T47D (cell line): ENCODE measurements at regions not wholly inside any gene's neighbourhood (a gene's known extent, or its start where the extent isn't known, plus 50 kb on each side); places are given as distances from the start of the nearest gene placed in this dataset.
"Not testable (repeated sequence)": the region's sequence is repeated elsewhere in the genome, so short reads cannot be mapped to it uniquely, and the experiment has no call there.

Source experiments
- DNase-seq, 2 experiments: peaks; one replicate each; pipeline versions ENCODE4 v3.0.0 to v3.0.0-alpha.2; 2011 to 2012; ENCODE audit warnings: low read depth in 1 of 2, low spot score in 1 of 2
- JUND ChIP-seq: IDR thresholded peaks from 2 replicates; pipeline ENCODE4 v1.6.1; 2012; ENCODE audit warnings: low read depth
- in situ Hi-C: cut with HindIII; loops from 2 replicates; pipeline ENCODE4 v1.10.0; 2016; ENCODE audit warnings: low sequenced_read_pairs, low pct_unique_long_range_greater_than_20kb

GRCh38 chr11:38598418-38598817 lies 2000.4 kb upstream of the RAG2 start:
- in situ Hi-C loops: no loop called here
- no peak for TF ChIP-seq JUND
- DNase-seq: peak in 1 of 2 experiments; percentile 29

GRCh38 chr11:38595359-38596016 lies 1997.5 kb upstream of the RAG2 start:
- DNase-seq, in situ Hi-C loops: not testable (repeated sequence)

GRCh38 chr11:38594895-38595294 lies 1996.9 kb upstream of the RAG2 start:
- DNase-seq: no peak
- TF ChIP-seq JUND: no peak
- in situ Hi-C loops: no loop called here

- in situ Hi-C loops: no loop called here
- DNase-seq: no peak
Measured at GRCh38 chr11:38593649-38594048, 1995.6 kb upstream of the RAG2 start.

GRCh38 chr11:38582756-38583155 lies 1984.7 kb upstream of the RAG2 start:
- DNase-seq: no peak
- no peak for TF ChIP-seq JUND
- in situ Hi-C loops: no loop called here

More at GRCh38 chr11:38593649-38594048, 1995.6 kb upstream of the RAG2 start:
- TF ChIP-seq JUND: no peak

- TF ChIP-seq JUND: no peak
- in situ Hi-C loops: no loop called here
- DNase-seq: no peak
Measured at GRCh38 chr11:38582151-38582550, 1984.1 kb upstream of the RAG2 start.

- no peak for TF ChIP-seq JUND
- no peak for DNase-seq
- in situ Hi-C loops: no loop called here
Measured at GRCh38 chr11:38577769-38578168, 1979.7 kb upstream of the RAG2 start.

GRCh38 chr11:38562562-38562961 lies 1964.5 kb upstream of the RAG2 start:
- in situ Hi-C loops: no loop called here
- no peak for TF ChIP-seq JUND

GRCh38 chr11:38553148-38553547 lies 1955.1 kb upstream of the RAG2 start:
- in situ Hi-C loops: no loop called here
- DNase-seq: no peak
- TF ChIP-seq JUND: no peak

More at GRCh38 chr11:38562562-38562961, 1964.5 kb upstream of the RAG2 start:
- DNase-seq: peak in 1 of 2 experiments; percentile 13

GRCh38 chr11:38547462-38547861 lies 1949.4 kb upstream of the RAG2 start:
- in situ Hi-C loops: no loop called here
- no peak for TF ChIP-seq JUND

GRCh38 chr11:38543986-38544385 lies 1946.0 kb upstream of the RAG2 start:
- no peak for TF ChIP-seq JUND
- in situ Hi-C loops: no loop called here
- no peak for DNase-seq

More at GRCh38 chr11:38547462-38547861, 1949.4 kb upstream of the RAG2 start:
- DNase-seq: peak in 1 of 2 experiments; percentile 9

GRCh38 chr11:38543311-38543710 lies 1945.3 kb upstream of the RAG2 start:
- in situ Hi-C loops: no loop called here
- no peak for TF ChIP-seq JUND
- DNase-seq: no peak

GRCh38 chr11:38538866-38539680 lies 1941.0 kb upstream of the RAG2 start:
- in situ Hi-C loops: no loop called here
- TF ChIP-seq JUND: no peak
- no peak for DNase-seq

GRCh38 chr11:38530226-38530625 lies 1932.2 kb upstream of the RAG2 start:
- no peak for TF ChIP-seq JUND
- in situ Hi-C loops: no loop called here
- DNase-seq: peak in 1 of 2 experiments; percentile 49
